Panc1 (cell line): ENCODE measurements at regions not wholly inside any gene's neighbourhood (a gene's known extent, or its start where the extent isn't known, plus 50 kb on each side); places are given as distances from the start of the nearest gene placed in this dataset.

Source experiments
- ATAC-seq: fragments of 200-7000 bp; cut with Tn5 transposase; 2 replicates; pipeline ENCODE4 v1.9.1; 2020; ENCODE audit warnings: mild to moderate bottlenecking, moderate library complexity
- BruUV-seq: library from RNA; stranded (reverse); fragments of 400-500 nt; replicated peaks from 2 replicates; lab custom pipeline; 2021; lab: Mats Ljungman, UMichigan
- CTCF ChIA-PET: fragments of 300-600 bp; sonication (Branson Sonifier 250); formaldehyde crosslinking; loops from one replicate; lab custom pipeline; 2022; ENCODE audit warnings: antibody characterized with exemption; lab: Charles Lee
- POLR2A ChIA-PET: fragments of 300-600 bp; sonication (Branson Sonifier 250); formaldehyde crosslinking; loops from one replicate; lab custom pipeline; 2022; ENCODE audit warnings: antibody characterized with exemption; lab: Charles Lee
- DNase-seq: peaks from one replicate; pipeline ENCODE4 v3.0.0-alpha.2; 2010; ENCODE audit warnings: low read depth, low spot score
- H3K27ac ChIP-seq: 2 replicates; pipeline ENCODE4 v1.5.1; 2011; ENCODE audit warnings: mild to moderate bottlenecking, low read length, inconsistent platforms
- H3K27me3 ChIP-seq: fragments of 200-500 bp; sonication (Bioruptor generic); 2 replicates; pipeline ENCODE4 v1.6.0; 2014; ENCODE audit warnings: low read length, inconsistent platforms; ENCODE audit not compliant: control insufficient read depth, insufficient read depth
- H3K36me3 ChIP-seq: fragments of 200-500 bp; sonication (Bioruptor generic); 2 replicates; pipeline ENCODE4 v1.5.1; 2014; ENCODE audit warnings: inconsistent platforms, mild to moderate bottlenecking, low read length, moderate library complexity; ENCODE audit not compliant: control insufficient read depth, insufficient read depth
- H3K4me1 ChIP-seq: 2 replicates; pipeline ENCODE4 v1.5.1; 2011; ENCODE audit warnings: inconsistent platforms, mild to moderate bottlenecking, low read length, moderate library complexity; ENCODE audit not compliant: control insufficient read depth, insufficient read depth
- H3K4me3 ChIP-seq, 2 experiments: 2 replicates each; pipeline ENCODE4 v1.5.1; 2011 to 2012; ENCODE audit warnings: low read depth in 2 of 2, low read length in 2 of 2, mild to moderate bottlenecking in 2 of 2, inconsistent platforms in 1 of 2, moderate library complexity in 1 of 2
- H3K9me3 ChIP-seq: fragments of 200-500 bp; sonication (Bioruptor generic); 2 replicates; pipeline ENCODE4 v1.5.1; 2014; ENCODE audit warnings: low read depth, mild to moderate bottlenecking, inconsistent platforms, low read length, moderate library complexity; ENCODE audit not compliant: control insufficient read depth, insufficient read depth
- CTCF ChIP-seq: fragments of 450-650 bp; IDR thresholded peaks from 2 replicates; pipeline ENCODE4 v1.5.1; 2017; ENCODE audit warnings: mild to moderate bottlenecking
- POLR2AphosphoS5 ChIP-seq: IDR thresholded peaks from 2 replicates; pipeline ENCODE4 v1.6.1; 2012; ENCODE audit warnings: mild to moderate bottlenecking, low read depth, low read length, moderate library complexity
- SIN3A ChIP-seq: IDR thresholded peaks from 2 replicates; pipeline ENCODE4 v1.6.1; 2012; ENCODE audit warnings: low read depth, mild to moderate bottlenecking, low read length, moderate library complexity, borderline replicate concordance; ENCODE audit not compliant: insufficient read depth
- TCF7L2 ChIP-seq: IDR thresholded peaks from 2 replicates; pipeline ENCODE4 v1.6.1; 2011; ENCODE audit warnings: mild to moderate bottlenecking, low read depth, low read length, inconsistent platforms
- in situ Hi-C: cut with HindIII; loops from 2 replicates; pipeline ENCODE4 v1.10.0; 2016; ENCODE audit warnings: low sequenced_read_pairs, low pct_unique_long_range_greater_than_20kb
- intact Hi-C: fragments of 100-400 bp; cut with micrococcal nuclease; formaldehyde crosslinking; loops from one replicate; pipeline ENCODE4 v1.10.0; 2022; ENCODE audit not compliant: unreplicated experiment
- TF ChIP-seq, protein P1 (sequence below), 2 experiments: IDR thresholded peaks; 2 replicates each; pipeline ENCODE4 v1.6.1; 2011 to 2012; ENCODE audit warnings: low read depth in 2 of 2, control low read depth in 1 of 2, low read length in 1 of 2, mild to moderate bottlenecking in 1 of 2, moderate library complexity in 1 of 2; ENCODE audit not compliant: insufficient read depth in 1 of 2

DNA sequence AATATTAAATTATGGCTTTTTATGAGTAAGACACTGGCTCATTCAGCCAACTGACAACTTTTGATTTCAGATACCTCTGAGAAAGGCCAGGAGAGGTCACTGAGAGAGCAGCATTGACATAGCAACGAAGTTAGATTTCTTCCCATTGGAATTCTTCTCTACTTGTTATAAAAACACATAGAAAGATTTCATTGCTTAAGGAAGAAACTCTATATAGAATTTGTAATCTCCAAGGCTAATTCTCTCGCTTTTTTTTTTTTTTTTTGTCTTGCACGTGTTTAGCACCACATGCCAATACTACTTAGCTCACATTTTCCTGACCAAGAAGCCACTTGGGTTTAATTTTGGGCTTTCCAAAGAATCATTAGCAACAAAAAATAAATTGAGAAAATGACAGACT, 233.7 kb downstream of the CALCRL start:
- CTCF ChIA-PET, result no interaction called here
- ATAC-seq (no peak), DNase-seq (no peak)
- no TSS peak for BruUV-seq
- in situ Hi-C loops, result no loop called here
- Histone ChIP-seq H3K9me3 (no peaks in the 10 kb centered on the region), H3K36me3 (no peaks in the 10 kb centered on the region), H3K4me1 (no peaks in the 10 kb centered on the region), H3K27me3 (no peaks in the 10 kb centered on the region), H3K4me3 (no peak overlapping the region), H3K27ac (no peak overlapping the region)
- POLR2A ChIA-PET, result no interaction called here
- intact Hi-C loops, result no loop called here
- TF ChIP-seq SIN3A (no peak), POLR2AphosphoS5 (no peak), CTCF (no peak), TCF7L2 (no peak)
- TF ChIP-seq, protein P1, sequence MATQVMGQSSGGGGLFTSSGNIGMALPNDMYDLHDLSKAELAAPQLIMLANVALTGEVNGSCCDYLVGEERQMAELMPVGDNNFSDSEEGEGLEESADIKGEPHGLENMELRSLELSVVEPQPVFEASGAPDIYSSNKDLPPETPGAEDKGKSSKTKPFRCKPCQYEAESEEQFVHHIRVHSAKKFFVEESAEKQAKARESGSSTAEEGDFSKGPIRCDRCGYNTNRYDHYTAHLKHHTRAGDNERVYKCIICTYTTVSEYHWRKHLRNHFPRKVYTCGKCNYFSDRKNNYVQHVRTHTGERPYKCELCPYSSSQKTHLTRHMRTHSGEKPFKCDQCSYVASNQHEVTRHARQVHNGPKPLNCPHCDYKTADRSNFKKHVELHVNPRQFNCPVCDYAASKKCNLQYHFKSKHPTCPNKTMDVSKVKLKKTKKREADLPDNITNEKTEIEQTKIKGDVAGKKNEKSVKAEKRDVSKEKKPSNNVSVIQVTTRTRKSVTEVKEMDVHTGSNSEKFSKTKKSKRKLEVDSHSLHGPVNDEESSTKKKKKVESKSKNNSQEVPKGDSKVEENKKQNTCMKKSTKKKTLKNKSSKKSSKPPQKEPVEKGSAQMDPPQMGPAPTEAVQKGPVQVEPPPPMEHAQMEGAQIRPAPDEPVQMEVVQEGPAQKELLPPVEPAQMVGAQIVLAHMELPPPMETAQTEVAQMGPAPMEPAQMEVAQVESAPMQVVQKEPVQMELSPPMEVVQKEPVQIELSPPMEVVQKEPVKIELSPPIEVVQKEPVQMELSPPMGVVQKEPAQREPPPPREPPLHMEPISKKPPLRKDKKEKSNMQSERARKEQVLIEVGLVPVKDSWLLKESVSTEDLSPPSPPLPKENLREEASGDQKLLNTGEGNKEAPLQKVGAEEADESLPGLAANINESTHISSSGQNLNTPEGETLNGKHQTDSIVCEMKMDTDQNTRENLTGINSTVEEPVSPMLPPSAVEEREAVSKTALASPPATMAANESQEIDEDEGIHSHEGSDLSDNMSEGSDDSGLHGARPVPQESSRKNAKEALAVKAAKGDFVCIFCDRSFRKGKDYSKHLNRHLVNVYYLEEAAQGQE (IDR thresholded peaks at IDR 0.05; ENCODE audit: insufficient read depth in 1 of 2, low read depth in 2 of 2, low read length in 1 of 2), result no peak

DNA sequence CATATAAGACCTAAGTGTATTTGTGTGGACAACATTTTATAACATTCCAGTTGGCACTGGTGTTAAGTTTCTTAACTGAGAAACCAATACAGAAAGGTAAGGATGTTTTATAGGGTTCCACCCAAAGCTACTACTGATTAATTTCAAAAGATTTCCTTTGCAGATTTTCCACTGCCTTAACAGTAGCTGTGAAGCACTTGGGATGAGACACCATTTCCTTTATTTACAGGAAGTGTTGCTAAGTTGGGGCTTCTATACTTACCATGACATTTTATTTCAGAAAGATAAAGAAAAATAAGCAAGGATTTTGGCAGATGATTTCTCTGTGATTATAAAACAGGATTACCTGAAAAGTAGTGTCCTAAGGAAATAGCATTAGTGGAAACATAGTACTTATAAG, 234.3 kb downstream of the CALCRL start:
- ChIA-PET POLR2A (no interaction called here), CTCF (no interaction called here)
- Histone ChIP-seq H3K4me3 (no peak overlapping the region), H3K27me3 (no peaks in the 10 kb centered on the region), H3K9me3 (no peaks in the 10 kb centered on the region), H3K27ac (no peak overlapping the region), H3K4me1 (no peaks in the 10 kb centered on the region), H3K36me3 (no peaks in the 10 kb centered on the region)
- no peak for TF ChIP-seq POLR2AphosphoS5
- no peak for TF ChIP-seq SIN3A
- TF ChIP-seq CTCF, result no peak
- TF ChIP-seq, protein P1 (IDR thresholded peaks at IDR 0.05; ENCODE audit: insufficient read depth in 1 of 2, low read depth in 2 of 2, low read length in 1 of 2), result no peak
- TF ChIP-seq TCF7L2, result no peak
- no TSS peak for BruUV-seq
- no peak for ATAC-seq
- intact Hi-C loops (no loop called here), in situ Hi-C loops (no loop called here)
- DNase-seq, result no peak
